Right lobe of liver (tissue), 4 donors: ENCODE measurements at regions not wholly inside any gene's neighbourhood (a gene's known extent, or its start where the extent isn't known, plus 50 kb on each side); places are given as distances from the start of the nearest gene placed in this dataset.

Experiments used
- POLR2A ChIP-seq: fragments of 450-650 bp; IDR thresholded peaks from one replicate; pipeline ENCODE4 v1.6.1; 2017; ENCODE audit warnings: antibody characterized with exemption, mild to moderate bottlenecking
- TF ChIP-seq, protein P1 (sequence below), 4 donors: fragments of 200-600 bp in 3 of 4; fragments of 450-650 bp in 1 of 4; IDR thresholded peaks; one replicate each; pipeline versions ENCODE4 v1.5.1 to v1.8.0; 2016 to 2022; ENCODE audit warnings: antibody characterized with exemption in 4 of 4, mild to moderate bottlenecking in 2 of 4
- donor health status: DM: no; HTN: no; CAD: no.
- donor health status: DM: no; HTN: no; CAD: no.
- donor health status: DM: no; HTN: yes; CAD: no.

DNA sequence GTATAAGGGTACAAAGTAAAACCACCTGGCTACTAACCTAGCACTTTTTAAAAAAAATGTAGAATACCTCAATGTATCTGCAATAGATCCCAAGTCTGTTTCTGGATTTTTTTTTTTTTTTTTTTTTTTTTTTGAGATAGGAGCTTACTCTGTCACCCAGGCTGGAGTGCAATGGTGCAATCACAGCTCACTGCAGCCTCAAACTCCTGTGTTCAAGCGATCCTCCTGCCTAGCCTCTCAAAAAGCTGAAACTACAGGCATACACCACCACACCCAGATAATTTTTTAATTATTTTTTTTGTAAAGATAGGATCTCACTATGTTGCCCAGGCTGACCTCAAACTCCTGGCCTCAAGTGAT is 537.5 kb upstream of the CAMK1G start:
- TF ChIP-seq, protein P1, sequence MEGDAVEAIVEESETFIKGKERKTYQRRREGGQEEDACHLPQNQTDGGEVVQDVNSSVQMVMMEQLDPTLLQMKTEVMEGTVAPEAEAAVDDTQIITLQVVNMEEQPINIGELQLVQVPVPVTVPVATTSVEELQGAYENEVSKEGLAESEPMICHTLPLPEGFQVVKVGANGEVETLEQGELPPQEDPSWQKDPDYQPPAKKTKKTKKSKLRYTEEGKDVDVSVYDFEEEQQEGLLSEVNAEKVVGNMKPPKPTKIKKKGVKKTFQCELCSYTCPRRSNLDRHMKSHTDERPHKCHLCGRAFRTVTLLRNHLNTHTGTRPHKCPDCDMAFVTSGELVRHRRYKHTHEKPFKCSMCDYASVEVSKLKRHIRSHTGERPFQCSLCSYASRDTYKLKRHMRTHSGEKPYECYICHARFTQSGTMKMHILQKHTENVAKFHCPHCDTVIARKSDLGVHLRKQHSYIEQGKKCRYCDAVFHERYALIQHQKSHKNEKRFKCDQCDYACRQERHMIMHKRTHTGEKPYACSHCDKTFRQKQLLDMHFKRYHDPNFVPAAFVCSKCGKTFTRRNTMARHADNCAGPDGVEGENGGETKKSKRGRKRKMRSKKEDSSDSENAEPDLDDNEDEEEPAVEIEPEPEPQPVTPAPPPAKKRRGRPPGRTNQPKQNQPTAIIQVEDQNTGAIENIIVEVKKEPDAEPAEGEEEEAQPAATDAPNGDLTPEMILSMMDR (IDR thresholded peaks at IDR 0.05) = no peak
- TF ChIP-seq POLR2A = no peak
